ENCODE measurements at regions not wholly inside any gene's neighbourhood (a gene's known extent, or its start where the extent isn't known, plus 50 kb on each side); places are given as distances from the start of the nearest gene placed in this dataset.
"Not testable (repeated sequence)": the region's sequence is repeated elsewhere in the genome, so short reads cannot be mapped to it uniquely, and the experiment has no call there.

DNA sequence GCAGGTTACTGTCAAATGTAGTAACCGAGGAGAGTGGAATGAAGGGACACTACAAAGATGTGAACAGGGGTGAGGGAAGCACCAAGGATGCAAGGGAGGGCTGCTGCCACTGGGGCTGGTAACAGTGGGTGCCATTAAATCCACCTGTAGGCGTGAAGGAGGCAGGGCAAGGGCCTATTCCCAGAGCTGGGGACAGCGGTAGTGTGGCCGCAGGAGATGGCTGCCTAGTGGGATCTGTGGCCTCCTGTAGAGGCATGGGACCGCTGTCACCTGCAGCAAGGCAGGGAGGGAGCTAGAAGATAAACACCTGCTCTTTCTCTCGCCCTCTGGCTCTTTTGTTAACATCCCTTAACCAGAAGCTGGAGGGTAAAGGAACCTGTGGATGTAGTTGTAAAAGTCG is 80.5 kb upstream of the CNIH3 start:
- no peak for DNase-seq (ENCODE audit: low spot score)

DNA sequence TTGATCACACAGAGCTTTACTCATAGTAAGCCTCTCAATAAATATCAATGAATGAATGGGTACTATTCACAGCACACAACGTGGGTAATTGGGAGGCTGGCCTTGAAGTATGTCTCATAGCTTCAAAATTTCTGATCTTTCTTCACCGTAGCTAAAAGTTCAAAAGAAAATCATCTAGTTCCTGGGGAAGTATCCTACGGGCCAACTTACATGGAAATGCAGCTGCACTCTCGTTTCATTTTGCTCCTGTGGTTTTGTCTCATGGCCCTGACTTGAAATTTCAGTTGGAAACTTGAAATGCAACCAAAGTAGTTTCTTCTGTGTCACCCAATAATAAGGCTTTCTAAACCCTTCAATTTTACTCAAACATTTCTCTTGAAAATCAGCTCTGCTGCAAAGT is 76.1 kb upstream of the CNIH3 start:
- no peak for DNase-seq (ENCODE audit: low spot score)

DNA sequence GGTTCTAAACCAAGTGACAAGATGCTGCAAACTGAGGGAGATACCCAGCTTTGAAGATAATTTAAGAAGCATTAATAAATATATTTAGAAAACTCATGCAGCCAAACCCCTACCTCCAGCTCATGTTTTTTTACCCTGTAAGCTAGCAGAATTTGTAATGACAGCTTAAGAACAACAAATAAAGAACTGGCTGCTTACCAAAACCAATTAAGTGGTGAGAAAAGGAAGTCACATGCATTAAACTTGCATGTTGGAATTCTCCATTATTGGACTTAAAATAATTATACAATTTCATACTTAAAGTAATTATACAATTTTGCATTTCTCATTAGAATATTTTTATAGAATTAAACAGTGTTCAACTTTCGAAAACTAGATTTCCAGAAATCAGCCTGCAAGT is 75.6 kb upstream of the CNIH3 start:
- no peak for DNase-seq (ENCODE audit: low spot score)

DNA sequence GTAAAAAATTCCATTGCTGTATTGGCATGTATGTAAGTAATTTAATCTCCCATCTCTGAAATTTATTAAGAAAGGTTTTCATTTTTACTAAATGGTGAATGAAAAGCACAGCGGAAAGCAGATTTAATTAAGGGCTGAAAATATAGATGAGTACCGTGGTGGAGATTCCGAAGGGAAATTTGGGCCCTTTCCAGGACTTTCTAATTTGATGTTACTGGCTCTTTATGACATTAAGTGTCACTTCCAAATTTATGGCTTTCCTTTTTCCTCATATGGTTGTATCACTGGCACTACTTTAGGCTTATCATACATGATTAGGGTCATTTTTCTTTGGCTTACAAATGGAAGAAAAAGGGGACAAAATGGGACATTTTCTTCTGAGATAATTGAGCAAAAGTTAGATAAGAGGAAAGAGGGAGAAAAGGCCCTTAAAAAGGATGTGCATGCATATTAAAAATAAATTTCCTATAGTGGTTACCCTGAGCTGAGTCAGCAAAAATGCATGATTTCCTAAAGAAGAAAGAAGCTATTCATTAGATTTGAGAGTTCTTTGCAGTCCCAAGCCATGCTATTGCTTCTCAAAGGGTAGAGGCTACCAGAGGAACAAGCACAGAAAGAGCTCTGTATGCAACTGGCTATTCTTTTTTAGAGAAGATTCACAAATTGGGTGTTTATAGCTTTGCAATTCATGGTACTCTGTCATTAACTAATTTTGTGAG is 74.9 kb upstream of the CNIH3 start:
- no peak for DNase-seq (ENCODE audit: low spot score)

DNA sequence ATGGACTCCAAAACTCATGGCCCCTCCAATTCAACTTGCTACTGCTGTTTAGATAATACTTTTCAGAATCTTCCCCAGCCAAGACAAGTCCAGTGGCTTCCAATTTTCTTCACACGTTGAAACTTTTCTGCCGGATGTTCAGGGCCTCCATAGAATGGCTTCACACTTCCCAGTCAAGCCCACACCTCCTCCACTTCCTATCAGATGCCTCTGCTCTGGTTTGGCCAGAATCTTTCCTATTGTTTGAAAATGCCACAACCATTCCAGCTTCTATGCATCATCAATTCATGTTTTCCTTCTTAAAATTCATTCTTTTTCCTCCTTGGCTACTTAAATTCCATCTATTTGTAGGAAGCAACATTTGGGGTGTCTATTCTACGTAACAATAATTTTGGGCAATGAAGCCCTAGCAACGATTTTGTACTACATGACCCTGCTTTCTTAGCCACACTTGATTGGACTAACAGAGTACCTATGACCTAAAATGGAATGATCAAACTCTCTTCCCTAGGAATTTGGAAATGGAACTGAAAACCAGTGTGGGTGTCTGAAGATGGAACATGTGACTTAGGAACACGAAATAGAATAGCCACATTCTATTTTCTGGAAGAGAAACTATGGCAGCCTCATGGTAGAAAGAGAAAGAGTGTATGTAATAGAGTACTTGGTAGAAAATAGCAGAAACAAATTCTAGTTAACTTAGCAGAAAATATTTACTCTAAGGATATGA is 74.1 kb upstream of the CNIH3 start:
- no peak for DNase-seq (ENCODE audit: low spot score)

- DNase-seq (ENCODE audit: low spot score) = peak; percentile 9
Measured at GRCh38 chr1:224542783-224543440, 73.2 kb upstream of the CNIH3 start.

DNA sequence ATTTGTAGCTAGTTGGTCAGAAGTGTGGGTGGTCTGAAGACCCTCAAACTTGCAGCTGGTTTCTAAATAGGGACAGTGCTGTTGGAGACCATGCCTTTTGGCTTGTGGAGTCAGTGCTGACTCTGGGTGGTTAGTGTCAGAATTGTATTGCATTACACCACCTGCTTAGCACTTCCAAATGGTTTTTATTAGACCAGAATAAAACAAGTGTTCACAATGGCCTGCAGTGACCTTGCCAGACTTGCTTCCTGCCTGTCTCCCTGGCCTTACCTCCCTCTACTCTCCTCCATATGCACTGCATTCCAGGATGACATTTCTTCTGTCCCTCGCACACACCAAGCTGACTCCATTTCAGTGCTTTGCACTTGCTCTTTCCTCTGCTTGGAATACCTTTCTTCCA is 72.7 kb upstream of the CNIH3 start:
- no peak for DNase-seq (ENCODE audit: low spot score)

- DNase-seq (ENCODE audit: low spot score) = no peak
Measured at GRCh38 chr1:224544346-224545110, 71.6 kb upstream of the CNIH3 start.

DNA sequence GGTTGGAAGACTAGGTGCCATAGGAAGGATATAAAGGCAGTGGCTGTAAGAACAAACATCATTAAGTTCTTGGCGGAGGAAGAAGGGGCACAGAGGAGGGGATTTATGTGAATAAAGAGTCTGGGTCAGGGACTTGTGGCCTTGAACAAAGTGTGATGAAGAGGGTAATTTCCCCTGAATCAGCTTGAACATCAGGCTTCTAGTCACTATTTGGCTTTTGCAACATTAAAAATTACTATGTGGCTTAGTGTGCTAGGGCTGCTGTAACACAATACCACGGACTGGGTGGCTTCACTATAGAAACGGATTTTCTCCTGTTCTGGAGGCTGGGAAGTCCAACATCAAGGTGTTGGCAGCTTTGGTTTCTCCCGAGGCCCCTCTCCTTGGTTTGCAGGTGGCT is 70.5 kb upstream of the CNIH3 start:
- DNase-seq (ENCODE audit: low spot score) = no peak

DNA sequence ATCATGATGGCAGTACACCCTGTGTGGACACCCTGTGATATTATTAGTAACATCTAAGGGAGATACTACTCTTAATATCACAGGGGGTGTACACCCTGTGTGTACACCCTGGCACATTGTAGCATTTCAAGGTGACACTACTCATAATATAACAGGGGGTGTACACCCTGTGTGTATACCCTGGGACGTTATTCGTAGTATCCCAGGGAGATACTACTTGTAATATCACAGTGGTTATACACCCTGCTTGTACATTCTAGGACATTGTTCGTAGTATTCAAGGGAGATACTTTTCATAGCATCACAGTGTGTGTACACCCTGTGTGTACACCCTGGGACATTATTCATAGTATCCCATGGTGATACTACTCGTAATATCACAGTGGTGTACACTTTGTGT is 67.4 kb upstream of the CNIH3 start:
- DNase-seq (ENCODE audit: low spot score) = no peak

DNA sequence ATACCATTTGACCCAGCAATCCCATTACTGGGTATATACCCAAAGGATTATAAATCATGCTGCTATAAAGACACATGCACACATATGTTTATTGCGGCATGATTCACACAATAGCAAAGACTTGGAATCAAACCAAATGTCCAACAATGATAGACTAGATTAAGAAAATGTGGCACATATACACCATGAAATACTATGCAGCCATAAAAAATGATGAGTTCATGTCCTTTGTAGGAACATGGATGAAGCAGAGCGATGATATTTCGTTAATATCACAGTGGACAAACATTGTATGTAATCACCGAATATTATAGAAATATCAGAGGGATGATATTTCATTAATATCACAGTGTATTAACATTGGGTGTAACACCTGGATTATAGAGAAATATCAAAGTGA is 64.9 kb upstream of the CNIH3 start:
- not testable (repeated sequence) for DNase-seq (ENCODE audit: low spot score)

GRCh38 chr1:224554056-224554455 is 62.1 kb upstream of the CNIH3 start:
- no peak for DNase-seq (ENCODE audit: low spot score)

DNA sequence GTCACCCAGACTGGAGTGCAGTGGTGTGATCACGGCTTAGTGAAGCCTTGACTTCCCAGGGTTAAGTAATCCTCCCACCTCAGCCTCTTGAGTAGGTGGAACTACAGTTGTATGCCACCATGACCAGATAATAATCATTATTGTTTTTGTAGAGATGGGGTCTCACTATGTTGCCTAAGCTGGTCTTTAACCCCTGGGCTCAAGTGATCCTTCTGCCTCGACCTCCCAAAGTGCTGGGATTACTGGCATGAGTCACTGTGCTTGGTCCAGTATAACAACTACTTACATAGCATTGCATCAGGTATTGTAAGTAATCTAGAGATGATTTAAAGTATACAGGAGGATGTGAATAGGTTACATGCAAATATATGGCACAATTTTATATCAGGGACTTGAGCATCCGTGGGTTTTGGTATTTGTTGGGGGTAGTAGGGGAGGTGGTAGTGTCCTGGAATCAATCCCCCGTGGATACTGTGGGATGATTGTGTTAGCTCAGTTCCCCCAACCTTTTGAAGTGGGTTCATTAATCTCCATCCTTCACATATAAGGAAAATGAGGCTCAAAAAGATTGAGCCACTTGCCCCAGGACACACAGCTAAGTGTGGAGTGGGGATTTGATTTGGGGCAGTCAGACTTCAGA is 61.4 kb upstream of the CNIH3 start:
- no peak for DNase-seq (ENCODE audit: low spot score)

DNA sequence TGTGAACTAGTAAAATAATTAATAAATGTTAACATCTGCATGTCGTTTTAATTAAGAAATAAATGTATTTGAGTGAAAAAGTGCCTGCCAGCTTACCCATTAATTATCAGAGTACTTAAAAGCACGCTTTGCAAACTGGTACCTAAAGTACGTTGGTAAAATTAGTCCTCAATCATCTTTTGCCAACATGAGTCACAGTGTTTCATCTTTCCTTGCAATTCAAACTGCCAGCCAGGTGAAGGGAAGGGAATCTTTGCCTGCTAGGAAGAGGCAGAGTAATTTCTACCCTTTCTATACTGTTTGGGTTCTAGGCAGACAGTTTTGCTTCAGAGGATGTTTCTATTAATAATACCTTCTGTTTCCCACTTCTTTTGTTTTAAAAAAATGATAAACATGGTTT is 57.2 kb upstream of the CNIH3 start:
- DNase-seq (ENCODE audit: low spot score) = no peak

DNA sequence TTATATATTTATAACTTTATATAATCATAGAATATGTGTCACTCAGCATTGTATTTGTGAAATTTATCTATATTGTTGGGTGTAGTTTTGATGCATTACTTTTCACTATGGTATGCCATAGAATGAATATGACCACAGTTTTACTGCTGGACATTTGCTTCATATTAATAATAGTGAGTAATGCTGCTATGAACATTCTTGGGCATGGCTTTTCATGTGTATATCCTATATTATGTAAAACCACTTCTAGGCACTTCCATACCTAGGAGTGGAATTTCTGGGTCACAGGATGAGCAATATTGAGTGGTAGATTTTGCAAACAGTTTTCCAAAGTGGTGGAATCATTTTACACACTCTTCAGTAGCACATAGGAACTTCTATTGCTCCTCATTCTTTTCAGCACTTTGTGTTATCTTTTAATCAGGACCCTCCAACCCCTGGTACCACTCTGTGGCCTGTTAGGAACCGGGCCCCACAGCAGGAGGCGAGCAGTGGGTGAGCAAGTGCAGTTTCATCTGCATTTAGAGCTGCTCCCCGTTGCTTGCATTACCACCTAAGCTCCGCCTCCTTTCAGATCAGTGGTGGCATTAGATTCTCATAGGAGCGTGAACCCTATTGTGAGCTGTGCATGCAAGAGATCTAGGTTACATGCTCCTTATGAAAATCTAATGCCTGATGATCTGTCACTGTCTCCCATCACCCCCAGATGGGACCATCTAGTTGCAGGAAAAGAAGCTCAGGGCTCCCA is 56.0 kb upstream of the CNIH3 start:
- no peak for DNase-seq (ENCODE audit: low spot score)

GRCh38 chr1:224562881-224563280 is 53.2 kb upstream of the CNIH3 start:
- not testable (repeated sequence) for DNase-seq (ENCODE audit: low spot score)

DNA sequence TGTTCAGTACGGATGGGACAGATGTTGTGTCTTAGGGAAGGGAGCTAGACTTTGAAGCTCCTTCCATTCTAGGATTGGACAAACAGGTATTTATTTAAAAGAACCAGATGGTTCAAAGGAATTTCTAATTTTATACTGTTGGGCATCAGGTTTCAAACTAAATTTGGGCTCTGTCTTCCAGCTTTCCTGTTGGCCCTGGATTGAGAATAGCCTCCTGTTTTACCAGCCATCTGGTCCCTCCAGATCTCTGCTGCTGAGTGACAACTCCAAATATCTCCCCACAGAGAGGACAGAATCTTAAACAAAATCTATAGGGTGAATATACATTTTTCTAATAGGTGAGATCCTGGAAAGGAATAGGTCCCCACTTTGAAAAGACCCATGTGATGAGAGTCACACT is 52.5 kb upstream of the CNIH3 start:
- no peak for DNase-seq (ENCODE audit: low spot score)

GRCh38 chr1:224564454-224565084 is 51.5 kb upstream of the CNIH3 start:
- DNase-seq (ENCODE audit: low spot score) = no peak

DNA sequence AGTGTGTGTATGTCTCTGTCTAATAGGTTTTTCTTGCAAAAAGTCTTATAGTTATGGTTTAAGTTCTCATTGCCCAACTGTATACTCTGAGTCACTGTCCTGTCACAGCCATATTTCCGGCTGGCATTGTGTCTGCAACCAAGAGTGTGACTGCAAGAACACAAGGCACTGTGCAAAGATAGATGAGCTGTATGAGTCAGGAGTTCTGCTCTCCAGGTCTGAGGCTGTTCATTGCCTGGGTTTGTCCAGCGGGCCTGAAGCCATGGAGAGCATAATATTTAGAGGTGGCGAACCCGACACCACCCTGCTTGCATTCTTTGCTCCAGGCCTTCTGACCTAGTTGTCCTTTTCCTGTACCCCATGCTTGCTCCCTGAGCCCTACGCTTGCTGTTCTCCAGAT is 50.9 kb upstream of the CNIH3 start:
- DNase-seq (ENCODE audit: low spot score) = no peak

- no peak for DNase-seq (ENCODE audit: low spot score)
Measured at GRCh38 chr1:224565611-224566406, 50.3 kb upstream of the CNIH3 start.

Data from CD4-positive, alpha-beta T cell treated with Interleukin-6 at 100 ng/mL for 8 hours (primary cell).